Testis (tissue), 2 donors: ENCODE measurements at regions not wholly inside any gene's neighbourhood (a gene's known extent, or its start where the extent isn't known, plus 50 kb on each side); places are given as distances from the start of the nearest gene placed in this dataset.

Experiments
- DNase-seq: peaks from one replicate; pipeline ENCODE4 v3.0.0-alpha.2; 2019
- H3K27ac ChIP-seq, 2 donors: fragments of 200-600 bp; sonication (generic); one replicate each; pipeline ENCODE4 v1.5.1; 2019
- H3K27me3 ChIP-seq: fragments of 200-600 bp; sonication (generic); one replicate; pipeline ENCODE4 v1.5.1; 2019
- H3K36me3 ChIP-seq: fragments of 200-600 bp; sonication (generic); one replicate; pipeline ENCODE4 v1.5.1; 2017; ENCODE audit warnings: low read depth; ENCODE audit errors: missing control alignments
- H3K4me1 ChIP-seq: fragments of 200-600 bp; sonication (generic); one replicate; pipeline ENCODE4 v1.5.1; 2019
- H3K4me3 ChIP-seq, 2 donors: fragments of 200-600 bp; sonication (generic); one replicate each; pipeline ENCODE4 v1.5.1; 2017 to 2019
- H3K9me3 ChIP-seq: fragments of 200-600 bp; sonication (generic); one replicate; pipeline ENCODE4 v1.5.1; 2017
- POLR2A ChIP-seq: fragments of 450-650 bp; IDR thresholded peaks from one replicate; pipeline ENCODE4 v1.6.1; 2017; ENCODE audit warnings: antibody characterized with exemption, mild to moderate bottlenecking, moderate library complexity
- WGBS, 2 donors: methylation state at CpG; one replicate each; pipeline ENCODE4 v1.1.5; 2018; 5-methylcytosine and 5-hydroxymethylcytosine counted together
- intact Hi-C: fragments of 100-400 bp; cut with DNase I; formaldehyde crosslinking; loops from one replicate; pipeline ENCODE4 v1.15.1; 2023; ENCODE audit warnings: low total_unique reads
- TF ChIP-seq, protein P1 (sequence below), 3 experiments: fragments of 450-650 bp in 2 of 3; fragments of 200-600 bp in 1 of 3; sonication (generic) in 1 of 3; IDR thresholded peaks; one replicate each; pipeline ENCODE4 v1.5.1; 2016 to 2019; ENCODE audit warnings: antibody characterized with exemption in 3 of 3, mild to moderate bottlenecking in 2 of 3, moderate library complexity in 1 of 3

DNA sequence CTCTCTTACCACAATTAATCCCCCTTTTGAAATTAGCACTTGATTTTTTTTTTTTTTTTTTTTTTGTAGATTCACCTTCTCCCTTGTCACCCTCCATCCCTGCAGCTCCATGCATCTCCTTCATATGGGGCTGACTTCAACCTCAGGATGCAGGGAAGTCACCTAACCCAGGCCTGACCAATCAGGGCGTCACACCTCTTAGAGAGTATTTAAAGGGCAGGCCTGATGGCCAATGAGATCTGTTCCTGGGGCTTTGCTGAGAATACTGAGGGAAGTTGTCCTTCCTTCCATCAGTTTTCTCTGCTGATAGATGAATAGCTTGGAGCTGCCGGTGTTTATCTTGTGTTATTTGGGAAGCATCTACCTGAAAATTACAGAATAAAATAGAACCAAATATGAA lies 1104.7 kb upstream of the TMEM132C start:
- peak; percentile 17 for DNase-seq
- H3K4me1 ChIP-seq: no peaks in the 10 kb centered on the region
- 89 to 90% methylated on average over 2 of the region's 2 CpGs for whole genome bisulfite sequencing, 2 donors
- TF ChIP-seq, protein P1, sequence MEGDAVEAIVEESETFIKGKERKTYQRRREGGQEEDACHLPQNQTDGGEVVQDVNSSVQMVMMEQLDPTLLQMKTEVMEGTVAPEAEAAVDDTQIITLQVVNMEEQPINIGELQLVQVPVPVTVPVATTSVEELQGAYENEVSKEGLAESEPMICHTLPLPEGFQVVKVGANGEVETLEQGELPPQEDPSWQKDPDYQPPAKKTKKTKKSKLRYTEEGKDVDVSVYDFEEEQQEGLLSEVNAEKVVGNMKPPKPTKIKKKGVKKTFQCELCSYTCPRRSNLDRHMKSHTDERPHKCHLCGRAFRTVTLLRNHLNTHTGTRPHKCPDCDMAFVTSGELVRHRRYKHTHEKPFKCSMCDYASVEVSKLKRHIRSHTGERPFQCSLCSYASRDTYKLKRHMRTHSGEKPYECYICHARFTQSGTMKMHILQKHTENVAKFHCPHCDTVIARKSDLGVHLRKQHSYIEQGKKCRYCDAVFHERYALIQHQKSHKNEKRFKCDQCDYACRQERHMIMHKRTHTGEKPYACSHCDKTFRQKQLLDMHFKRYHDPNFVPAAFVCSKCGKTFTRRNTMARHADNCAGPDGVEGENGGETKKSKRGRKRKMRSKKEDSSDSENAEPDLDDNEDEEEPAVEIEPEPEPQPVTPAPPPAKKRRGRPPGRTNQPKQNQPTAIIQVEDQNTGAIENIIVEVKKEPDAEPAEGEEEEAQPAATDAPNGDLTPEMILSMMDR (IDR thresholded peaks at IDR 0.05): no peak
- no peak for TF ChIP-seq POLR2A
- no peaks in the 10 kb centered on the region for H3K36me3 ChIP-seq
- H3K27ac ChIP-seq: no peak overlapping the region
- no peaks in the 10 kb centered on the region for H3K9me3 ChIP-seq
- no peak overlapping the region for H3K4me3 ChIP-seq
- no peaks in the 10 kb centered on the region for H3K27me3 ChIP-seq
- intact Hi-C loops: no loop called here

DNA sequence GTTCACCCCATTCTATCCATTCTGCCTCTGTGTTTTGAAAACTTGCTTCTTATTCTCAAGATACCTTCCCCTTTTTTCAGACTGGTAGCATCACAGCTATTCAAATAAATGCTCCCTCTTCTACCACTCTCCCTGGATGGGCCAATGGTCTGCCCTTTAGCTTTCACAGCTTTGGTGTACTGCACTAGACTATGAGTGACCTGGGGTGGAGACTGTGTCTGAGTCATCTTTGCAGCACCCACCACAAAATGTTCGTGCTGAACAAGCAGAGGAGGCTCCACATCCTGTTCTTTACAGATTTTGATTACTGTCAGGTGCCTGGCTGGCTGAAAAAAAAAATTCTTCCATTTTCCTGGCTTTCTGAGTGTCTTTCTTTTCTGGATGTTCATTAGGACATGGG lies 1104.1 kb upstream of the TMEM132C start:
- Histone ChIP-seq H3K27me3 (no peaks in the 10 kb centered on the region), H3K27ac (no peak overlapping the region), H3K36me3 (no peaks in the 10 kb centered on the region), H3K4me3 (no peak overlapping the region), H3K9me3 (no peaks in the 10 kb centered on the region), H3K4me1 (no peaks in the 10 kb centered on the region)
- intact Hi-C loops: no loop called here
- TF ChIP-seq, protein P1 (IDR thresholded peaks at IDR 0.05): no peak
- TF ChIP-seq POLR2A: no peak
- WGBS, 2 donors: 23 to 55% methylated on average over 1 of the region's 1 CpG
- DNase-seq: no peak

DNA sequence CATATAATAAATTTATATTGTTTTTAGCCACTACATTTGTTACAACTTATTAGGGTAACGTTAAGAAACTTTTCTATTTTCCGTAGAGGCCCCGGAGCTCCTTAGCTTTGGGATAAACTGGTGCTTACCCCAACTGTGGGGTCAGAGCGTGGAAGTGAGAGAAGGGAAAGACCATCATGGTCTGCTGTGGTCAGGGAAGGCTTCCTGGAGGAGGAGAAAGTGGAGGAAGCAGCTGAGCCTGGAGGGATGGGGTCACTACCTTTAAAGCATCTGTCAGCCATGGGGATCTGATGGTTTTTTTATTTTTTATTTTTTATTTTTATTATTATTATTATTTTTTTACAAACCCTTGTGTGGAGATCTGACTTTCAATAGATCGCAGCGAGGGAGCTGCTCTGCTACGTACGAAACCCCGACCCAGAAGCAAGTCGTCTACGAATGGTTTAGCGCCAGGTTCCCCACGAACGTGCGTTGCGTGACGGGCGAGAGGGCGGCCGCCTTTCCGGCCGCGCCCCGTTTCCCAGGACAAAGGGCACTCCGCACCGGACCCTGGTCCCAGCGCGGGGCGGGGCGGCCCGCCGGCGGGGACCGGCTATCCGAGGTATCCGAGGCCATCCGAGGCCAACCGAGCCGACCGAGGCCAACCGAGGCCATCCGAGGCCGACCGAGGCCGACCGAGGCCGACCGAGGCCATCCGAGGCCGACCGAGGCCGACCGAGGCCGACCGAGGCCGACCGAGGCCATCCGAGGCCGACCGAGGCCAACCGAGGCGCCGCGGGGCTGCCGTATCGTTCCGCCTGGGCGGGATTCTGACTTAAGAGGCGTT lies 1101.2 kb upstream of the TMEM132C start:
- Histone ChIP-seq H3K4me3 (peak overlapping the region; percentile 64 to 65), H3K9me3 (no peaks in the 10 kb centered on the region), H3K36me3 (no peaks in the 10 kb centered on the region), H3K27ac (peak overlapping the region; percentile 78 to 86), H3K27me3 (no peaks in the 10 kb centered on the region), H3K4me1 (no peaks in the 10 kb centered on the region)
- intact Hi-C loops: no loop called here
- TF ChIP-seq POLR2A: no peak
- TF ChIP-seq, protein P1 (IDR thresholded peaks at IDR 0.05): no peak
- DNase-seq: peak; percentile 86
- 7% methylated on average over 39 to 66 of the region's 69 CpGs for WGBS, 2 donors

DNA sequence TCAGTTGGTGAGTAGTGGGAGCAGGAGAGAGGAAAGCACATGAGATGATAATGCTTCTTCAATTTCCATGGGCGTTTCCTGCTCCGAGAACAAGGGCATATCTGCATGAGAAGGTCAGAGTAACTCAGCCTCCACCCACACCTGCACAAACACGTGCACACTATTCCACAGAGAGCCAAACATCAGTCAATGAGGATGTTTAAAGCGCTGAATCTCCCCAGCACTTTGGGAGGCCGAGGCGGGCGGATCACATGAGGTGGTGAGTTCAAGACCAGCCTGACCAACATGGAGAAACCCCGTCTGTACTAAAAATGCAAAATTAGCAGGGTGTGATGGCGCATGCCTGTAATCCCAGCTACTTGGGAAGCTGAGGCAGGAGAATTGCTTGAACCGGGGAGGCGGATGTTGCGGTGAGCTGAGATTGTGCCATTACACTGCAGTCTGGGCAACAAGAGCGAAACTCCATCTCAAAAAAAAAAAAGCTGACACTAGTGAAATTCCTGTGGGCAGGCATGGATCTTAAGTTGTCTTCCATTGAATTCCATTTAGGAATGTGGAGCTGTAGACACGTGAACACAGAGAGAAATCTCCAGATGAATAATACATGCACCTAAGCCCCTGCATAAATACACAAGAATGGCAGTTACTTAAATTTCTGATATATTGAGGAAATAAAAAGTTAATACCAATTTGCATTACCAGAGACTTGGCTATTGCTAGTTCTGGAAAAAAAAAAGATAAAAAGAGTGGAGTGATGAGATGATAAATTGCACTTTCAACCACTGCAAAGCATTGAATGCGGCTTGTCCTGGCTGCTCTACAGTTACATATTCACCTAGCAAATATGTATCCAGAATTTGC lies 1097.4 kb upstream of the TMEM132C start:
- no peaks in the 10 kb centered on the region for H3K4me1 ChIP-seq
- H3K4me3 ChIP-seq: no peak overlapping the region
- H3K36me3 ChIP-seq: no peaks in the 10 kb centered on the region
- 84 to 87% methylated on average over 15 of the region's 15 CpGs for WGBS, 2 donors
- no peak overlapping the region for H3K27ac ChIP-seq
- H3K27me3 ChIP-seq: no peaks in the 10 kb centered on the region
- DNase-seq: no peak
- no peaks in the 10 kb centered on the region for H3K9me3 ChIP-seq
- intact Hi-C loops: no loop called here
- TF ChIP-seq, protein P1 (IDR thresholded peaks at IDR 0.05): no peak
- TF ChIP-seq POLR2A: no peak
